ENCODE measurements at regions not wholly inside any gene's neighbourhood (a gene's known extent, or its start where the extent isn't known, plus 50 kb on each side); places are given as distances from the start of the nearest gene placed in this dataset.

GRCh38 chr3:26104851-26105251 is 315.0 kb downstream of the OXSM start:
- Histone ChIP-seq H3K9me1 (ENCODE audit: control insufficient read depth, insufficient read depth, low read length) (no peaks in the 10 kb centered on the region), H3K9ac (ENCODE audit: insufficient read depth in 1 of 2, low read depth in 2 of 2, low read length in 2 of 2) (no peak overlapping the region), H3K27ac (ENCODE audit: extremely low read depth, low read depth, low read length) (no peak overlapping the region), H3K79me2 (ENCODE audit: control insufficient read depth, insufficient read depth, low read length) (no peaks in the 10 kb centered on the region), H4K20me1 (replicated peaks; ENCODE audit: control insufficient read depth, insufficient read depth, low read length) (no peaks in the 10 kb centered on the region), H3K27me3 (ENCODE audit: control insufficient read depth in 2 of 2, insufficient read depth in 2 of 2, low read length in 2 of 2) (no peaks in the 10 kb centered on the region), H3K9me3 (replicated peaks; ENCODE audit: control insufficient read depth, insufficient read depth, low read depth, low read length) (no peaks in the 10 kb centered on the region), H3K4me1 (replicated peaks in 1 of 2; ENCODE audit: control insufficient read depth in 2 of 2, insufficient read depth in 2 of 2, low read length in 2 of 2) (no peaks in the 10 kb centered on the region), H3K4me3 (no peak overlapping the region), H3K4me2 (ENCODE audit: insufficient read depth, low read length) (no peak overlapping the region), H3K36me3 (ENCODE audit: control insufficient read depth, insufficient read depth, low read length) (no peaks in the 10 kb centered on the region), H2AFZ (ENCODE audit: low read depth, low read length) (no peak overlapping the region)
- ATAC-seq (no peak), FAIRE-seq (no peak), DNase-seq (ENCODE audit: extremely low read depth in 1 of 4, low spot score in 3 of 4) (no peak)
- no TSS peak for BruUV-seq (replicated peaks)
- CTCF ChIA-PET (ENCODE audit: low intra/inter-chr PET ratio): no interaction called here
- whole genome bisulfite sequencing (ENCODE audit: insufficient coverage, low coverage, missing lambda C conversion rate): 0% methylated on average over 1 of the region's 2 CpGs
- TF ChIP-seq ZBTB17 (CRISPR knock-in tag; IDR thresholded peaks at IDR 0.05) (no peak), ZNF699 (CRISPR knock-in tag; IDR thresholded peaks at IDR 0.05; ENCODE audit: insufficient replicate concordance) (no peak), BACH1 (tag; IDR thresholded peaks at IDR 0.05) (no peak), PTRF (tag; IDR thresholded peaks at IDR 0.05) (no peak), ZNF277 (CRISPR knock-in tag; IDR thresholded peaks at IDR 0.05; ENCODE audit: borderline replicate concordance) (no peak), GABPB1 (CRISPR knock-in tag; IDR thresholded peaks at IDR 0.05) (no peak), ZNF551 (CRISPR knock-in tag; IDR thresholded peaks at IDR 0.05) (no peak), ILK (tag; IDR thresholded peaks at IDR 0.05; ENCODE audit: borderline replicate concordance, low read depth) (no peak), MED1 (CRISPR knock-in tag; IDR thresholded peaks at IDR 0.05; ENCODE audit: borderline replicate concordance) (no peak), ZNF77 (CRISPR knock-in tag; IDR thresholded peaks at IDR 0.05) (no peak), NUFIP1 (IDR thresholded peaks at IDR 0.05; ENCODE audit: partially characterized antibody) (no peak), ZNF134 (CRISPR knock-in tag; conservative IDR thresholded peaks at IDR 0.05) (no peak), ZNF609 (CRISPR knock-in tag; IDR thresholded peaks at IDR 0.05; ENCODE audit: borderline replicate concordance) (no peak)
- in situ Hi-C loops (cut with MboI): no loop called here
- POLR2A ChIA-PET: no interaction called here
- intact Hi-C loops (cut with micrococcal nuclease): no loop called here

Measured in K562 (cell line).